ENCODE measurements at regions not wholly inside any gene's neighbourhood (a gene's known extent, or its start where the extent isn't known, plus 50 kb on each side); places are given as distances from the start of the nearest gene placed in this dataset.

- TF ChIP-seq CTCF (IDR thresholded peaks at IDR 0.05) (no peak), NFE2L1 (CRISPR knock-in tag; IDR thresholded peaks at IDR 0.05) (no peak), NR3C1 (CRISPR knock-in tag; conservative IDR thresholded peaks at IDR 0.05; ENCODE audit: low read depth) (no peak), CBFB (CRISPR knock-in tag; IDR thresholded peaks at IDR 0.05; ENCODE audit: low read depth) (no peak), GRHL2 (CRISPR knock-in tag; IDR thresholded peaks at IDR 0.05; ENCODE audit: insufficient replicate concordance, severe bottlenecking) (no peak), CREM (CRISPR knock-in tag; IDR thresholded peaks at IDR 0.05) (no peak), OVOL2 (CRISPR knock-in tag; IDR thresholded peaks at IDR 0.05; ENCODE audit: borderline replicate concordance) (no peak), CREB1 (CRISPR knock-in tag; IDR thresholded peaks at IDR 0.05) (no peak), NFATC4 (CRISPR knock-in tag; IDR thresholded peaks at IDR 0.05) (no peak)
- TF ChIP-seq, protein P1, sequence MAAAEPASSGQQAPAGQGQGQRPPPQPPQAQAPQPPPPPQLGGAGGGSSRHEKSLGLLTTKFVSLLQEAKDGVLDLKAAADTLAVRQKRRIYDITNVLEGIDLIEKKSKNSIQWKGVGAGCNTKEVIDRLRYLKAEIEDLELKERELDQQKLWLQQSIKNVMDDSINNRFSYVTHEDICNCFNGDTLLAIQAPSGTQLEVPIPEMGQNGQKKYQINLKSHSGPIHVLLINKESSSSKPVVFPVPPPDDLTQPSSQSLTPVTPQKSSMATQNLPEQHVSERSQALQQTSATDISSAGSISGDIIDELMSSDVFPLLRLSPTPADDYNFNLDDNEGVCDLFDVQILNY (CRISPR knock-in tag; IDR thresholded peaks at IDR 0.05): no peak
Observed at GRCh38 chr7:1331561-1332467, 99.1 kb downstream of the UNCX start.

Data from WTC11 (cell line).